GM19438 (cell line): ENCODE measurements at regions not wholly inside any gene's neighbourhood (a gene's known extent, or its start where the extent isn't known, plus 50 kb on each side); places are given as distances from the start of the nearest gene placed in this dataset.

Experiments
- ATAC-seq: cut with Tn5 transposase; IDR thresholded peaks from one replicate; pipeline ENCODE4 v1.9.1; 2021; ENCODE audit warnings: low read depth; ENCODE audit not compliant: unreplicated experiment

DNA sequence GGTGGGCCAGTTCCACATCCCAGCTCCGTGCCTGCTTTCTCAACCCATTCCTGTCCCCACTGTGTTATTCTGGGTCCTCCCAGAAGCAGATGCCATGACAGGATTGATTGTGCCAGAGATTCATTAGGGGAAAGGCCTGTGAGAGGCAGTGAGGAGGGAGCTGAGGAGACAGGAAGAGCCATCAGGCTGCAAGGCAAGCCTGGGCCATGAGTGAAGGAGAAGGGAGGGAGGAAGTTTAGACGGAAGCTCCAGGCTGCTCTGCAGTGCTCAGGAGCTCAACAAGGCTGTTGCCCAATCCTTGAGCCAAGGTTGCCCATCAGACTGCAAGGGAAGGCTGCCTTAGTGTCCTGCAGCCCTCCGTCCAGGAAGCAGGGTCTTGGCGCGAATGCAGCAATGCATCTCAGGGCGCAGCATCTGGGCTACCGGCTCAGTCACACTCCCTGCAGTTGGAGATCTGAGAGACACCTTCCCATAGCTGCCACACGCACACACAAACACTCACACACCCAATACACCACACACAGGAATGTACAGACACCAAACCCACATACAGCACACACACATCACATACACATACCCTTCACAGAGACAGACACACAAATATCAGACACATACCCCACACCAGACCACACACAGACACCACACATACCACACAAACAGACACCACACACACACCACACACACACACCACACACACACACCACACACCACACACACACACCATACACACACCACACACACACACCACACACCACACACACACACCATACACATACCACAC is 139.5 kb upstream of the NDUFV2 start:
- ATAC-seq, result no peak

DNA sequence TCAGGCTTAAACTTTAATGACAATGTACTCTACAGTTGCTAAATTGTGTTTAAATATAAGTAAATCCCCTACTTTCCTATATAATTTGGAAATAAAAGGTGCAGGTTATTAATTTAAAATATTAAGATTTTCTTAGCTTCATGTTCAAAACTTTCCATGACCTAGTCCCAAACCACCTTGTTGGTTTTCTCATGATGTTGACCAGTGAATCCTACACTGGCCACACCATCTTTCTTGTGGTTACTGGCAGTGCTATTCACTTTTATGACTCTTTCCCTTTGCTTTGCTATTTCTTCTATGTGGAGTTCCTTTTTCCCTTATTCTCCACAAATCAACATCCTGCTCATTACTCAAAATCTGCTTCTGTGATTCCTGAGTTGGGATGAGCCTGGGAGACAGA is 138.6 kb upstream of the NDUFV2 start:
- no peak for ATAC-seq

- no peak for ATAC-seq
Observed at GRCh38 chr18:8965398-8965797, 137.1 kb upstream of the NDUFV2 start.

DNA sequence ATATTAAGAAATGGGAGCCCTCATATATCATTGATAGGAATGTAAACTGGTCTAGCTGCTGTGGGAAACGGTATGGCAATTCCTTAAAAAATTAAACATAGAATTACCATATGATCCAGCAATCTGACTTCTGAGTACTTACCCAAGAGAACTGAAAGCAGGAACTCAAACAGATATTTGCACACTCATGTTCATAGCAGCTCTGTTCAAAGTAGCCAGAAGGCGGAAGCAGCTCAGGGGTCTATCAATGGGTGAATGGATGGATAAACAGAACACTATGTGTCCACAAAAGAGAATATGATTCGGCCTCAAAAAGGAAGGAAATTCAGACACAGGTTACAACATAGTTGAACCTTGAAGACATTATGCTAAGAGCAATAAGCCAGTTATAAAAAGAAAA is 135.7 kb upstream of the NDUFV2 start:
- ATAC-seq, result no peak

DNA sequence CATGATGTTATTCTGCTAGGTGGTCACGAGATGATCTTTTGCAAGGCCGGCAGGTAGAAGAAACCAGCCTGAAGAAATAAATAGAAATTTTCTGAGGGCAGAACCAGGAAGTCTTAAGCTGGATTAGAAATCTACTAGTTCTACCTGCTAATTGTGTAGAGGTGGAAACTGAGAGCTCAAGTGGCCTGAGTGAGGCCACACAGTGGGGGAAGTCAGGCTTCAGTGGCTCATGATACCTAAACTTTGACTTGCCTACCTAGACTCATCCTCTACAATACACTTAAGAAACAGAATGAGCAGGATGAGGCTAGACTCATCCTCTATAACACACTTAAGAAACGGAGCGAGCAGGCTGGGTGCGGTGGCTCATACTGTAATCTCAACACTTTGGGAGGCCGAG is 134.9 kb upstream of the NDUFV2 start:
- no peak for ATAC-seq

- ATAC-seq, result no peak
Observed at GRCh38 chr18:8969639-8970390, 132.7 kb upstream of the NDUFV2 start.

GRCh38 chr18:8970843-8971242 is 131.7 kb upstream of the NDUFV2 start:
- no peak for ATAC-seq

DNA sequence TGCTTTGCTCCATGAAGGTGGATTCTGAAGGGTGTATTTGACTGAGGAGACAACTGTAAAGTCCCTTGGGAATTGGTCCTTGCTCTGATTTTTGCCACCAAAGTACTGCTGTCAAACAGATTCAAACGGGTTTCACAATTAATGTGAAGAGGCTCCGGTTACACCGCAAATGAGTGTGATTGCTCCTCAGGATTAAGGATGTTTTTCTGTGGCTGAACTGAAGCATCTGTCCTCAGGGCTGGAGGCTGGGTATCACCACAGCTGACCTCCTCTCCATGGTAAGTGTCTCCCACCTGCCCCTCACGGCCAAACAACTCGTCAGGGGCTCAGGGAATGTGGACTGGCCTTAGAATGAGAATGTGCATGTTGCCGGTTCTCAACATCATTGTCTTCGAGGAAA is 130.4 kb upstream of the NDUFV2 start:
- ATAC-seq, result no peak

GRCh38 chr18:8974279-8974678 is 128.2 kb upstream of the NDUFV2 start:
- no peak for ATAC-seq

GRCh38 chr18:8974696-8975095 is 127.8 kb upstream of the NDUFV2 start:
- no peak for ATAC-seq

- no peak for ATAC-seq
Observed at GRCh38 chr18:8975624-8976023, 126.9 kb upstream of the NDUFV2 start.

DNA sequence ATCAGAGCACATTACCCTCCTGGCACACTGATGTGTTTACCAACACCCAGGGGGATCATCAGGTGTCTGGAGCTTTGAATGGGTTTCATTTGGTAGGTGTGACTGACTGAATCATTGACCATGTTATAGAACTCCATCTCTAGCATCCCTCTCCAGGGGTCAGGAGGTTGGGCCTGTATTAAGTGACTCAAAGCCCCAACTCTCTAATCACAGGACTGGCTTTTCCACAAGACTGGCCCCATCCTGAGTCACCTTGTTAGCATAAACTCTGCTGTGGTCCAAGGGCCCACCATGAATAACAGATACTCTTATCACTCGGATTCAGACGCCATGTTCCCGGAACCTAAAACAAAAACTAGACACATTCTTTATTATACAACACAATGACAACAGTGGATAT is 125.9 kb upstream of the NDUFV2 start:
- no peak for ATAC-seq

DNA sequence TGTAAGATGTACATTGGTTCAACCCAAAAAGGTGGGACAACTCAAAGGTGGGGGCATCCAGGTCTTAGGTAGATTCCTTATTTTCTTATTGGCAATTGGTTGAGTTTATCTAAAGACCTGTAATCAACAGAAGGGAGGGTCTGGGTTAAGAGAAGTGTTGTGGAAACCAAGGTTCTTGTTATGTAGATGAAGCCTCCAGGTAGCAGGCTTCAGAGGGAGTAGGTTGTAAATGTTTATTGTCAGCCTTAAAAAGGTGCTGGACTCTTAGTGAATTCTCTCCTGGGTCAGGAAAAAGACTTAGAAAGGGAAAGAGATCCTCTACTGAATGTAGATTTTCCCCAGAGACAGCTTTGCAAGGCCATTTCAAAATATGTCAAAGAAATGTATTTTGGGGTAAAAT is 125.3 kb upstream of the NDUFV2 start:
- ATAC-seq, result no peak

DNA sequence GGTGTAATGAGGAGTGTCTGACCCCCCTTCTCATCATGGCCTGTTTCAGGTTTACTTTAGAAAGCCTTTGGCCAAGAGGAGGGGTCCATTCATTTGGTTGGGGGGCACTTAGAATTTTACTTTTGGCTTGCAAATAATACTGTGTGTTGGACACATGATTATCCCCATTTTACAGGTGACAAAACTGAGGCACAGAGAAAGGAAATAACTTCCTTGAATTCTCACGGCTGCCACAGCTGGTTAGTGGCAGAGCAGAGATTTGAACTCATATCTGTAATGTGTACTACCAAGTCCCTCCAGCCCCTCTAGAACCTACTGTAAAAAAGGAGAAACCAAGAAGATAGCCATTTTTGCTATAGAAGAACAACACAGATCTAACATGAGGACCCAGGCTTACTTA is 124.8 kb upstream of the NDUFV2 start:
- no peak for ATAC-seq

GRCh38 chr18:8978394-8978793 is 124.1 kb upstream of the NDUFV2 start:
- ATAC-seq, result no peak

DNA sequence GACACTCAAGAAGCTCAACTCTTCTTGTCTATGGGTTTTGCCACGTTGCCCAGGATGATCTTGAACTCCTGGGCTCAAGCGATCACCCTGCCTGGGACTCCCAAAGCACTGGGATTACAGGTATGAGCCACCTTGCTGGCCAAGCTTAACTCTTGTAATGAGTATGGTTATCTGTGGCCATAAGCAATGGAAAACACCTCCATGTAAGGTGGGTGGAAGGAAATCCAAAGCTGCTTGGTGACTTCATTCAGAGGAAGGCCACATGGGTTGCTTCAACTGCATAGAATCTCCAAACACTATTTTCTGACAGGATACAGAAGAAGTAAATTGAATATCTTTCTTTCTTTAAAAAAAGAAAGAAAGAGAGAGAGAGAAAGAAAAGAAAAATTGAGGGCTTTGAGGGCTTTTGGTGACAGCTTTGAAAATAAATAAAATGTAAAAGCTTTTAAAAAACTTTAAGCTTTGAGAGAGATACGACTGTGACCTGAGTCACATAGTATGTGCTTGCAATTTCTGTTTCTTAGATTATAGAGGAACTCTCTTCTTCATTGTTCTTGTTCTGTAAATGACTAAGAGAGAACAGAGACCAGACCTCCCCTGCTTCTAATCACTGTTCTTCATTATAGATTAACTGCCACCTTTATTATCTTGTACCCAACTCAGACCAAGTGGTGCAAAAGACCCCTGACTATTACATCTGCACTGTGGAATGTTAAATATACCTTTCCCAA is 123.1 kb upstream of the NDUFV2 start:
- no peak for ATAC-seq

- ATAC-seq, result no peak
Observed at GRCh38 chr18:8980496-8980895, 122.0 kb upstream of the NDUFV2 start.

DNA sequence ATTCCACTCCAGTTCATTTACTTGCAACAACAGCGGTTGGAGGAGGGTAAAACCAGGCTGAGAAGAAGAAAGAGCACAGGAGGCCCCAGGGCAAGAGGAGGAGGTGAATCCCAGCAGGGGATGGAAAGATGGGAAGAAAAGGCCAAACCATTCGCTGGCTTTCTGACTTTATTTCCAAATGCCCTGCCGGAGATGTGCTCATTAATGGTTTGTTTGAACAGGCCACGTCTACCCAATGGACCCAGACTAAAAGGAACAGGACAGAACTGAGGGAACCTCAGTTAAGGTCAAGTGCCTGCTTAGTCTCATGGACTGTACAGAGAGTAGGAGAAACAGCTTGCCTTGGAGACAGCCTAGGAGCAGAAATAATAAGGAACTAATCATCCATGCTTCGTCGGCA is 121.6 kb upstream of the NDUFV2 start:
- no peak for ATAC-seq

- no peak for ATAC-seq
Observed at GRCh38 chr18:8982416-8983183, 119.9 kb upstream of the NDUFV2 start.

GRCh38 chr18:8983195-8983594 is 119.3 kb upstream of the NDUFV2 start:
- ATAC-seq, result no peak
